ENCODE measurements at regions not wholly inside any gene's neighbourhood (a gene's known extent, or its start where the extent isn't known, plus 50 kb on each side); places are given as distances from the start of the nearest gene placed in this dataset.

DNA sequence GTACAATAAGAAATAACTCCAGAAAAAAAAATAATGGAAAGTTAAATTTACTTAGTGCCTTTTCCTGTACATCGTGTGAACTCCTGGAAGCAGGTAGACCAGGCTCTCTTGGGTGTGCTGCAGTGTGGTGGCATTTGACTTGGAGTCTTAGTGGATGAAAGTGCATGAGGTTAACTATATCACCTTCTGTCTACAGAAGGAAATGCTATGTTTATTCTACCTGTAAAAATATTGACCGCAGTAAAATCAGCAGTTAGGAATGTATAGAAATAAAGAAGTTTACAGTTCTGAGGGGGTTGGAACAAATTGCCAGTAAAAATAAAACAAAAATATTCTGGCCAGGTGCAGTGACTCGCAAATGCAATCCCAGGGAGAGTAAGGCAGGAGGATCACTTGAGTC lies 722.1 kb downstream of the LIG4 start:
- no peak overlapping the region for H3K4me3 Mint-ChIP-seq
- no peaks in the 10 kb centered on the region for H3K4me1 Mint-ChIP-seq (ENCODE audit: low read depth)
- no peak for DNase-seq
- H3K27ac Mint-ChIP-seq = no peak overlapping the region
- peaks cover 35% of the 10 kb centered on the region for H3K9me3 Mint-ChIP-seq
- H3K36me3 Mint-ChIP-seq (ENCODE audit: low read depth) = no peaks in the 10 kb centered on the region
- H3K27me3 Mint-ChIP-seq = no peaks in the 10 kb centered on the region

DNA sequence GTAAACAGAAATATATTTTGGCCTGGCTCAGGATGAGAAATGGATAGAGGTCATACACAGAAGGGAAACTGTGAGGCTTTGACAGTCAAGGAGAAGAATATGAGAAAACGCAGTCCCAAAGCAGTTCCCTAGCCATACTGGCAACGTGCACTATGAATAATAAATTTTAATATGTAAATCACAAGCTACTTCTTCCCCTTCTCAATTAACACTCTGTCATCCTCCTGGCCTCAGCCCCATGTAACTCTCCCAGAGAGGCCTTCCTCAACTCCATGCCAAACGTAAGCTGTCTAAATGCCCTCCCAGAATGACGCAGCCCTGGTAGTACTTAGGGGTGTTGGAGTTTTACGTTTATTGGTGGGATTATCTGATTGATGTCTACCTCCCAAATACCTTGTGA lies 732.6 kb downstream of the LIG4 start:
- H3K27ac Mint-ChIP-seq = no peak overlapping the region
- H3K4me3 Mint-ChIP-seq = no peak overlapping the region
- no peaks in the 10 kb centered on the region for H3K27me3 Mint-ChIP-seq
- H3K9me3 Mint-ChIP-seq = peaks cover 8% of the 10 kb centered on the region
- no peak for DNase-seq
- H3K36me3 Mint-ChIP-seq (ENCODE audit: low read depth) = no peaks in the 10 kb centered on the region
- H3K4me1 Mint-ChIP-seq (ENCODE audit: low read depth) = no peaks in the 10 kb centered on the region

DNA sequence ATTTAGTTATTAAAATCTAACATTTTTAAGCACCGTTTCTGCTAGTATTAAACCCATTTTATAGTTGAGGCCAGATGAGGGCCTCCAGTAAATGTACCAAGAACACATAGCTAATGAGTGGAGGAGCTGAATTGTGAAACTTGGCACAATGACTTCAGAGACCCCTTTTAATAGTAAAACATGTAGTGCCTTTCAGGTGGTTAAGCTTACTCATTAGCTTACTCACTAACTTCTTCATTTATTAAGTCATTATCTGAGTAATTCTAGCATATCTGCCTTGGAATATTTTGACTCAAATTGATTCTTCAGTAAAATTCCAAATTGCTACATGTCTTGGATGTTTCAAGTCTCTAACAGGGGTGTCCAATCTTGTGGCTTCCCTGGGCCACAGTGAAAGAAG lies 735.2 kb downstream of the LIG4 start:
- H3K9me3 Mint-ChIP-seq = no peaks in the 10 kb centered on the region
- H3K27me3 Mint-ChIP-seq = no peaks in the 10 kb centered on the region
- H3K4me3 Mint-ChIP-seq = no peak overlapping the region
- H3K4me1 Mint-ChIP-seq (ENCODE audit: low read depth) = no peaks in the 10 kb centered on the region
- H3K27ac Mint-ChIP-seq = no peak overlapping the region
- DNase-seq = no peak
- no peaks in the 10 kb centered on the region for H3K36me3 Mint-ChIP-seq (ENCODE audit: low read depth)

DNA sequence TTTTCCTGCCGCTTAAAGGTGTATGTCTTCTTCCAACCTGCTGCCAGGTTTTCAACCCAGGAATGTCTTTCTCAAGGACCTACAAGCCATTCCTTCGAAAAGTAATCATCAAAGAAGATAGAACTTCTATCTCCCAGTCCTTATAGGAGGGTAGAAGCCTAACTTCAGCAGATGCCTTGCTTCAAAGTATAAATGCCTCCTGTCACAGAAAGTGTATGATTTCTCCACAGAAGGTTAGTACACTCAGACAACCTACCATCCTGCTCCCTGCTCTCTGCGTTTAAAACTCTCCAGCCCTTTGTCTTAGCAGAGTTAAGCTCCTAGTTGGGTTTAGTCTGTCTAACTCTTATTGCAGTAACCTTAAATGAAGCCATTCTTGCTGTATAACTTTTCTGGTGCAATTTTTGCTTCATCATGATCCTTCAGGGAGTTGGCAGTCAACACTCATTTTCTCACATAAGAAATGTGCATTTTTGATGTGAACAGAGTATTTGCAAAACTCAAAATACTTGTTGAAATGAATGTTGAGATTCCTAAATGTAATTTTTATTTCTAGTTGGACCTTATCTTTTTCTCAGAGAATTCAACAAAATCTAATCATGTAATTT lies 737.5 kb downstream of the LIG4 start:
- H3K27me3 Mint-ChIP-seq = no peaks in the 10 kb centered on the region
- H3K27ac Mint-ChIP-seq = no peak overlapping the region
- H3K36me3 Mint-ChIP-seq (ENCODE audit: low read depth) = no peaks in the 10 kb centered on the region
- no peak for DNase-seq
- H3K4me1 Mint-ChIP-seq (ENCODE audit: low read depth) = no peaks in the 10 kb centered on the region
- H3K4me3 Mint-ChIP-seq = no peak overlapping the region
- H3K9me3 Mint-ChIP-seq = no peaks in the 10 kb centered on the region

DNA sequence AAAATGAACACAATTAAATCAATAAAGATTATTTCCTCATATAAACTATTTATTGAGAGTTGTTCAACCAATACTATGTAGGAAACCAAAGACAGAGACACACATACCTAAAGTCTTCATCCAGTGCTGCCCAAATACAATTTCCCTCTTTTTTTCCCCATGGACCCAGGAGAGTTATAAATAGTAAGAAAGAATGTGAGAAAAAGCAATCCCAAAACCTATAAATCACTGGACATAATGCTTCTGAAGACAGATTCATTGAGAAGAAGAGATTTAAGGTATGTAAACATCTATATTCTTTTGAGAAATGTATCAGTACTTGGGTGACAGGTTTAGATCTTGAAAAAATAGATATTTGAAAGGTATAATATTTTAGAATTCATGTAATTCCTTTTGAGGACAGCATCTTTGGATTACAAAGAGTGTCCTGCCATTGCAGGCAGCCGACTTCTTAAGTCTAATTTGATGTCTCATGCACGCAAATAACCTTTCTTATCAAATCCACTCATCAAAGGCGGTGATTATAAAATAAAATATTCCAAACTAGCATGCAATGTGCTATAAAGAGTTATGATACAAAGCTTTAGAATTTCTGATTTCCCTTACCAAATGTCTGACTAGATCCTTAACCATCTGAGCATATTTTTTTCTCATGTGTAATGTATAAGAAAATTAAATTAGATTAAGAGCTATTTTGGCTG lies 739.4 kb downstream of the LIG4 start:
- H3K36me3 Mint-ChIP-seq (ENCODE audit: low read depth) = no peaks in the 10 kb centered on the region
- no peak for DNase-seq
- no peaks in the 10 kb centered on the region for H3K4me1 Mint-ChIP-seq (ENCODE audit: low read depth)
- peaks cover 2% of the 10 kb centered on the region for H3K9me3 Mint-ChIP-seq
- H3K27ac Mint-ChIP-seq = no peak overlapping the region
- H3K4me3 Mint-ChIP-seq = no peak overlapping the region
- no peaks in the 10 kb centered on the region for H3K27me3 Mint-ChIP-seq

DNA sequence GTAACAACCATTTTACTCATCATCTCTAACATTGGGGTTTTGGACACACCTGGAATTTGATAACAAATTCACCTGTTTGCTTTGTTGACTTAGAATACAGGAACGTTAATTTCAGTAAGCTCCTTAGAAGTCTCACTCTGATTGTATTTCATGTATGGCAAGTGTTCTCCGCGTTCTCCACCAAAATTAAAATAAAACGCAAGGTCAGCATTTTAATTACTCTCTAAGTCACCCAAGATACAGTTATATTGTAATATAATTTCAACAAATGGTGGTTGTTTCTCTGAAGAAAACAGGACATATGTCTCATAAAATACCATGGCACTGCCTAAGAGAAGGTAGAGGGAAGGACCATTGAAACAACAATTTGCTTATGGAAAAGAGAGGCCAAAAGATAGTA lies 742.1 kb downstream of the LIG4 start:
- H3K4me3 Mint-ChIP-seq = no peak overlapping the region
- peaks cover 2% of the 10 kb centered on the region for H3K9me3 Mint-ChIP-seq
- no peaks in the 10 kb centered on the region for H3K4me1 Mint-ChIP-seq (ENCODE audit: low read depth)
- no peak for DNase-seq
- H3K36me3 Mint-ChIP-seq (ENCODE audit: low read depth) = no peaks in the 10 kb centered on the region
- no peak overlapping the region for H3K27ac Mint-ChIP-seq
- no peaks in the 10 kb centered on the region for H3K27me3 Mint-ChIP-seq

DNA sequence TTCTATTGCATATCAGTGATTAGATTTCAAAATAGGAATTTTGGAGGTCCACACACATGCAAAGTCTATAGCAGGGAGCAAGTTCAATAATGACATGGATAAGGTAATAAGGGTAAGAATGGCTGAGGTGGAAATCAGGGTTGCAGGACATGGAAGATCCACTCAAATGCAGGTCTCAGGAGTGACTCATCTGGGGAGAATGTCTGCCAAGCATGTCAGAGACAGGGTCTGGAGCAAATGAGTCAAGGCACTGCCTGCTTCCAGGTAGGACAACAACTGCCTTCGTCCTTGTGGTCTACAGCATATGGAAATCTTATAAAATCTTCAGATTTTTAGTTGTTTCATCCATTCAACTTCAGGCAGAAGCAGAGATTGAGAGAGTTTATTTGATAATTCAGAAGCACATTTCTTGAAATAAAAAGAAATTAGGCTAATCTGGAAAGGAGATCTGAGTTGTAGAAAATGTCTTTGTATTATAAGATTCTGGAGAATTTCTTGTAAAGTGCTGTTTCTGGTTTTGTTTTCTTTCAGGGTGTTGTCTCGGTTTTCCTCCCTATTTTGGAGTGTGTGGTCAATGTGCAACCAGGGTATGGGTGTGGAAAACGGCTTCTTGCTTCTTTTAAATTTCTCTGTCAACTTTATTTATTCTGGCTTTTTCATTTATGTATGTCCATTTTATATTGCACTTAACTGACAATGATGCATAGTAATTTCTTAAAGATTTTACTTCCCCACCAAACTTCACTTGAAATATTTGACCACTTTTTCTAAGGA lies 748.8 kb downstream of the LIG4 start:
- H3K36me3 Mint-ChIP-seq (ENCODE audit: low read depth) = no peaks in the 10 kb centered on the region
- H3K4me1 Mint-ChIP-seq (ENCODE audit: low read depth) = no peaks in the 10 kb centered on the region
- DNase-seq = no peak

DNA sequence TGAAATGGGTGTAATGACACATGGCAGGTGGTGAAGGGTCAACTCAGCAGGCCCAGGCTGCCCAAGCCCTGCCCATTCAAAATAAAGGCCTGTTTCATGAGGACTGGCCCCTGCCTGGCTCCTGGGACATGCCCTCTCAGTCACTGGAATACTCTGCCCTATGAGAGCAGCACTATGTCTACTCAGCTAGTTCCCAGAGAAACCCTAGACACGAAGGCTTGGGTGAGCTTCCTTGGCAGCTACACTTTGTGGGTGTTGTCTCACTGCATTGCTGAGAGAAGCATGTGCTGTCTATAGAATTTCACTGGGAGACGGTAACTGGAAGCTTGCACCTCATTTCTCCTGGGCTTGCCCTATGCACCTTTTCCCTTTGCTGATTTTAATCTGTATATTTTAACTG lies 752.8 kb downstream of the LIG4 start:
- Mint-ChIP-seq H3K9me3 (peaks cover 3% of the 10 kb centered on the region), H3K27me3 (no peaks in the 10 kb centered on the region), H3K27ac (no peak overlapping the region), H3K36me3 (ENCODE audit: low read depth) (no peaks in the 10 kb centered on the region), H3K4me3 (no peak overlapping the region), H3K4me1 (ENCODE audit: low read depth) (no peaks in the 10 kb centered on the region)
- DNase-seq = no peak

More for the DNA sequence above, 748.8 kb downstream of the LIG4 start:
- H3K27ac Mint-ChIP-seq = no peak overlapping the region
- no peaks in the 10 kb centered on the region for H3K27me3 Mint-ChIP-seq
- H3K4me3 Mint-ChIP-seq = no peak overlapping the region
- H3K9me3 Mint-ChIP-seq = no peaks in the 10 kb centered on the region

DNA sequence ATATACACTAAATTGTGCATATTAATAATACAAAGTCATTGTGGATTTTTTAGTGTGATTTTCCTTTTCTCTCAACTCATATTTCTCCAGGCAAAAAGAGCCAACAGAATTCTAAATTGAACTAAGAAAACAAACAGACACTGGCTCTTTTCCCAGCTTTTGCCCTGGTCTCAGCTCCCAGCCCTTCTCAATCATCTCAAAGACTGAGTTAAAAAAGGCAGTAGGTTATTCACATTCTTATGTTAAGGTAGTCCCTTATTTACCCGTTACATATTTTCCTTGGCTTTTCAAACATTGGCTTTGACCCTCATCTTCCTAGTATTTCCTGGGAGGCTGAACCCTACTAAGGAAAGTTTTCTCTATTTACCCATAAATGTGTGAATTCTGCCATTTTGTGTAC lies 753.6 kb downstream of the LIG4 start:
- Mint-ChIP-seq H3K4me3 (no peak overlapping the region), H3K4me1 (ENCODE audit: low read depth) (no peaks in the 10 kb centered on the region), H3K9me3 (peaks cover 3% of the 10 kb centered on the region), H3K27me3 (no peaks in the 10 kb centered on the region), H3K36me3 (ENCODE audit: low read depth) (no peaks in the 10 kb centered on the region), H3K27ac (no peak overlapping the region)
- DNase-seq = no peak

DNA sequence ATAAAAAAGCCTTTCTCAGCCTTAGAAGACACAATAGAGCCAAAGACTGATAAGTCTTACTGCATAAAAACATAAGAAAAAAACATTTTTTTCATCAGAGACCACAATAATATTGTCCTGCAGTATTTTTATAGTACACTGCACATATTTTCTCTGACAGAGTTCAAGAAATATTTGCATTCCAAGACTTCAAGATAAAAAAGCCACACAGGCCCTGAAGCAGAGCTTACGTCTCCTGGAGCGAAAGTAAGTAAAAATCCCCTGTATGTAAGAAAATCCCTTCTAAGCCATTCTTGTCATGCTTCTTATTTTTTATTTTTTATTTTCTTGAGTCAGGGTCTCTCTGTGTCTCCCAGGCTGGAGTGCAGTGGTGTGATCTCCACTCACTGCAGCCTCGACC lies 755.9 kb downstream of the LIG4 start:
- no peak for DNase-seq
- peaks cover 11% of the 10 kb centered on the region for H3K9me3 Mint-ChIP-seq
- H3K4me3 Mint-ChIP-seq = no peak overlapping the region
- H3K27ac Mint-ChIP-seq = no peak overlapping the region
- H3K4me1 Mint-ChIP-seq (ENCODE audit: low read depth) = no peaks in the 10 kb centered on the region
- H3K27me3 Mint-ChIP-seq = no peaks in the 10 kb centered on the region
- no peaks in the 10 kb centered on the region for H3K36me3 Mint-ChIP-seq (ENCODE audit: low read depth)

DNA sequence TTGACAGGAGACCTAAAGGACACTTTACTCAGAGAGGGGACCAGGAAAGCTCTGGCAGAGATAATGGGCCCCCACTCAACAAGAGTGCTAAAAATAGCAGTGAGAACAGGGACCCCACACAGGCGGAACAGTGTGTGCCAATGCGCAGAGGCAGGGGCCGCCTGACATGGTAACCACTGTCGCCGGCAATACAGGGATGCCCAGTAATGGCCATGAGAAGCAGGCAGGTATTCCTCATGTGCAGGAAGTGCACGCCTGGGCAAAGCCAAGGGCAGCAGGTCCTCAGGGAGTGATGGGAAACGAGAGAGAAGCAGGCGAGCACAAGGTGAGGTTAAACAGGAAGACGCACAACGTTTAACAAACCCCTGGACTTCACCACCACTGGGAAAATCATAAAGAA lies 757.1 kb downstream of the LIG4 start:
- Mint-ChIP-seq H3K27me3 (no peaks in the 10 kb centered on the region), H3K36me3 (ENCODE audit: low read depth) (no peaks in the 10 kb centered on the region), H3K27ac (no peak overlapping the region), H3K4me3 (no peak overlapping the region), H3K9me3 (peaks cover 21% of the 10 kb centered on the region), H3K4me1 (ENCODE audit: low read depth) (no peaks in the 10 kb centered on the region)
- DNase-seq = no peak

DNA sequence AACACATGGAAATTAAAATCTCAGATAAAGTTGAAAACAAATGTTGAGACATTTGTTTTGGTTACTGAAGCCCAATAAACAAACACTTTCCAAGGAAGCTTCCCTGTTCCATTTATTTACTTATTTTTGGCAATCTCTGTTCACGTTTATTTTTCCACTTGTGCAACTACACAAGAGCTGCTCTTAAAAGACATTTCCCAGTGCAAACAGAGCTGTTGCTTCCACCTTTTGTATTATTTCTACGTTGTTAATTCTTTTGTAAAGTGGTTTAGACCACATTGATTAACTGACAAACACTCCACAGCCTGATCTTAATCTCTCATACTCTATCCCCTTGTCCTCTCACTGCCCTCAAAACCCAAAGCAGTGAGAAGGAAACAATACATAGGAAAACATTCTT lies 757.6 kb downstream of the LIG4 start:
- Mint-ChIP-seq H3K4me3 (no peak overlapping the region), H3K4me1 (ENCODE audit: low read depth) (no peaks in the 10 kb centered on the region), H3K27ac (no peak overlapping the region), H3K36me3 (ENCODE audit: low read depth) (no peaks in the 10 kb centered on the region), H3K27me3 (no peaks in the 10 kb centered on the region), H3K9me3 (peaks cover 21% of the 10 kb centered on the region)
- no peak for DNase-seq

DNA sequence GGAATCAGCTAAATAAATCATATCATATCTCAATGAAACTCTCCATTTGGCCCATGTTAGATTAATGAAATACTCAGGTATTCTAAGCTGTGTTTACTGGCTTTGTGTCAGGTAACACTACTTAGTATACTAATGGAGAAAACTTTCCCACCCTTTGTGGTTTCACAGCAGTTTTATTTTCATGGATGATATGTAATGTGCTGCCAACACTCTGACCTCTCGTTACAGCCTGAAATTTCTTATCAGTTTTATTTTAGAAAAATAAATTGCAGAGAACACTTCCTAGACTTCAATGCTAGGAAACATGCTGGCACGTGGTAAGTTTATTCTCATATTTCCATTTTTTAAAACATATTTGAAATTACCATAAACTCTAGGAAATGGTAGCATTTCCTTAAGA lies 758.9 kb downstream of the LIG4 start:
- Mint-ChIP-seq H3K4me3 (no peak overlapping the region), H3K4me1 (ENCODE audit: low read depth) (no peaks in the 10 kb centered on the region), H3K27ac (no peak overlapping the region), H3K9me3 (peaks cover 24% of the 10 kb centered on the region), H3K27me3 (no peaks in the 10 kb centered on the region), H3K36me3 (ENCODE audit: low read depth) (no peaks in the 10 kb centered on the region)
- no peak for DNase-seq

DNA sequence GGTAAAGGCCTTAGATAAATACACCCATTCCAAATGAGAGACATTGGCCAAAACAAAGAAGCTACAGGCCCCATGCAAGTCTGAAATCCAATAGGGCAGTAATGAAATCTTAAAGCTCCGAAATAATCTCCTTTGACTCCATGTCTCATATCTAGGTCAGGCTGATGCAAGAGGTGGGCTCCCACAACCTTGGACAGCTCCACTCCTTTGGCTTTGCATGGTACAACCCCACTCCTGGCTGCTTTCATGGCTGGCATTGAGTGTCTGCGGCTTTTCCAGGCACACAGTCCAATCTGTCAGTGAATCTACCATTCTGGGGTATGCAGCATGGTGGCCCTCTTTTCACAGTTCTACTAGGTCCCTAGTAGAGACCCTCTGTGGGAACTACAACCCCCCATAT lies 762.5 kb downstream of the LIG4 start:
- Mint-ChIP-seq H3K4me3 (no peak overlapping the region), H3K9me3 (peaks cover 21% of the 10 kb centered on the region), H3K27me3 (no peaks in the 10 kb centered on the region), H3K27ac (no peak overlapping the region), H3K4me1 (ENCODE audit: low read depth) (no peaks in the 10 kb centered on the region), H3K36me3 (ENCODE audit: low read depth) (no peaks in the 10 kb centered on the region)
- no peak for DNase-seq

DNA sequence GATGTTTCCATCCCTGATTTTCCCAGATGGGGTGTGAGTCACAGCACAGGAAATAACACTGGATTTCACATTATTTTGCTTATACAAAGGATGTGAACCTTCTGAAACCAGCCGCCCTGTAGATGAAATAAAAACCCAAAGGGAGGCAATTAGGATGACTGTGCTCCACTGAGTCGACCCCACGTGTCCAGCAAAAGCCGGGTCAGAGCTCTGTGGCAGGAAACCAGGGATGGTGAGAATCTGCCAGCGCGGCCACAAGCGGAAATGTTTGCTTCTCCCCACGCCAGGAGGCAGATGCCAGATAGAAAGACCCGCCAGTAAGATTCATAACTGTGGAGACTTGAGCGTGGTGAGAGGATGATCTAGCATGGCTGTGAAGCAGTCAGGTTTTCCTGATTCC lies 764.4 kb downstream of the LIG4 start:
- Mint-ChIP-seq H3K4me3 (no peak overlapping the region), H3K4me1 (ENCODE audit: low read depth) (no peaks in the 10 kb centered on the region), H3K27ac (no peak overlapping the region), H3K9me3 (peaks cover 21% of the 10 kb centered on the region), H3K27me3 (no peaks in the 10 kb centered on the region), H3K36me3 (ENCODE audit: low read depth) (no peaks in the 10 kb centered on the region)
- no peak for DNase-seq

All from activated T-cell treated with anti-CD3 and anti-CD28 coated beads, Interleukin-2, amount 50 U/mL, for 24 hours (primary cell).